ENCODE measurements at regions not wholly inside any gene's neighbourhood (a gene's known extent, or its start where the extent isn't known, plus 50 kb on each side); places are given as distances from the start of the nearest gene placed in this dataset.

- Histone ChIP-seq H3K36me3 (ENCODE audit: insufficient read depth, low read length) (no peaks in the 10 kb centered on the region), H3K9me3 (ENCODE audit: control insufficient read depth, insufficient read depth, low read length) (no peaks in the 10 kb centered on the region), H3K4me1 (ENCODE audit: insufficient read depth, low read length) (peaks cover 8% of the 10 kb centered on the region; the same call in 1 of the 2 replicates), H3K9ac (ENCODE audit: low read depth, low read length) (no peak overlapping the region)
Observed at GRCh38 chr6:88220493-88220892, 54.3 kb upstream of the CNR1 start.

- H3K36me3 ChIP-seq (ENCODE audit: insufficient read depth, low read length): no peaks in the 10 kb centered on the region
- peaks cover 17% of the 10 kb centered on the region for H3K4me1 ChIP-seq (ENCODE audit: insufficient read depth, low read length)
- H3K9me3 ChIP-seq (ENCODE audit: control insufficient read depth, insufficient read depth, low read length): no peaks in the 10 kb centered on the region
- H3K9ac ChIP-seq (ENCODE audit: low read depth, low read length): no peak overlapping the region
Observed at GRCh38 chr6:88216182-88216581, 50.0 kb upstream of the CNR1 start.
